Large intestine (tissue), 3 donors: ENCODE measurements at regions not wholly inside any gene's neighbourhood (a gene's known extent, or its start where the extent isn't known, plus 50 kb on each side); places are given as distances from the start of the nearest gene placed in this dataset.
"Not testable (repeated sequence)": the region's sequence is repeated elsewhere in the genome, so short reads cannot be mapped to it uniquely, and the experiment has no call there.

Experiments
- DNase-seq, 2 donors: peaks; one replicate each; pipeline versions ENCODE4 v3.0.0 to v3.0.0-alpha.2; 2013
- H3K27ac ChIP-seq: one replicate; pipeline ENCODE4 v1.5.1; 2013; ENCODE audit warnings: low read length
- H3K27me3 ChIP-seq: 2 replicates; pipeline ENCODE4 v1.6.1; 2013; ENCODE audit warnings: low read length; ENCODE audit not compliant: control insufficient read depth, insufficient read depth
- H3K36me3 ChIP-seq: 2 replicates; pipeline ENCODE4 v1.6.1; 2013; ENCODE audit warnings: low read length; ENCODE audit not compliant: control insufficient read depth, insufficient read depth
- H3K4me1 ChIP-seq: one replicate; pipeline ENCODE4 v1.6.1; 2013; ENCODE audit warnings: low read length; ENCODE audit not compliant: control insufficient read depth, insufficient read depth
- H3K4me3 ChIP-seq: one replicate; pipeline ENCODE4 v1.5.1; 2013; ENCODE audit warnings: low read length
- H3K9me3 ChIP-seq: one replicate; pipeline ENCODE4 v1.6.1; 2013; ENCODE audit warnings: mild to moderate bottlenecking, low read depth, low read length, moderate library complexity; ENCODE audit not compliant: control insufficient read depth
- WGBS: methylation state at CpG from one replicate; pipeline ENCODE4 v1.1.5; 2013; ENCODE audit warnings: low lambda C conversion rate; ENCODE audit not compliant: insufficient coverage; 5-methylcytosine and 5-hydroxymethylcytosine counted together

- DNase-seq, H3K4me1 ChIP-seq: not testable (repeated sequence)
- no CpG with 5 or more reads among the region's 12 CpGs for WGBS
Measured at GRCh38 chr4:3601108-3601690, 69.0 kb upstream of the LRPAP1 start.

DNA sequence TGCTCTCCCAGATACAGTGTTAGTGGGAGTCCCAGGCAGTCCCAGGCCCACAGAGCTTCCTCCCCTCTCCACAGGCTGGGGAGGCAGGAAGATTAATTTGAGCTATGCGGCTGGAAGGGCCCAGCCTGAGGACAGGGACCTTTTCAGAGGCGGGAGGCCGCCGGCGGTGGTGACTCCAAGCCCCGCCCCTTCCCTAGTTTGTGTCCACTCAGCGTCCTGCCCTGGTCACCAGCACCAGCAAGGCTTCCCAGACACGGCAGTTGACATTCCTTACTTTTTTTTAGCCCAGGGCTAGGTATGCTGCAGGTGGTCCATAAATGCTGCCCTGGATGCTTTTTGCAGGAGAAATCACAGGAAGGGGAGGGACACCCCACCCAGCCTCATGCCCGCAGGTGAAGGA, 67.7 kb upstream of the LRPAP1 start:
- Histone ChIP-seq H3K27ac (no peak overlapping the region), H3K9me3 (peaks cover 3% of the 10 kb centered on the region), H3K4me1 (no peaks in the 10 kb centered on the region), H3K36me3 (no peaks in the 10 kb centered on the region), H3K4me3 (no peak overlapping the region), H3K27me3 (no peaks in the 10 kb centered on the region)
- no peak for DNase-seq
- WGBS = no CpG with 5 or more reads among the region's 9 CpGs

More at GRCh38 chr4:3601108-3601690, 69.0 kb upstream of the LRPAP1 start:
- H3K27ac ChIP-seq, H3K9me3 ChIP-seq, H3K27me3 ChIP-seq, H3K4me3 ChIP-seq, H3K36me3 ChIP-seq: not testable (repeated sequence)

DNA sequence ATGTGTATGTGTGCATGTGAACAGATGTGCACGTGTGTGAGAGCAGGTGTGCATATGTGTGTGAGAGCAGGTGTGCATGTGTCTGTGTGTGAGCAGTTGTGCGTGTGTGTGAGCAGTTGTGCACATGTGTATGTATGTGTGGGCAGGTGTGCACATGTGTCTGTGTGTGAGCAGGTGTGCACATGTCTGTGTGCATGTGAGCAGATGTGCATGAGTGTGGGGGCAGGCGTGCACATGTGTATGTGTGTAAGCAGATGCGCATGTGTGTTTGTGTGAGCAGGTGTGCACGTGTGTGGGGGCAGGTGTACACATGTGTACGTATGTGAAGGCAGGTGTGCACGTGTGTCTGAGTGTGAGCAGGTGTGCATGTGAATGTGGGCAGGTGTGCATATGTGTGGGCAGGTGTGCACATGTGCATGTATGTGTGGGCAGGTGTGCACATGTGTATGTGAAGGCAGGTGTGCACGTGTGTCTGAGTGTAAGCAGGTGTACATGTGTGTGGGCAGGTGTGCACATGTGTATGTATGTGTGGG, 66.5 kb upstream of the LRPAP1 start:
- DNase-seq = no peak
- WGBS = no CpG with 5 or more reads among the region's 8 CpGs

DNA sequence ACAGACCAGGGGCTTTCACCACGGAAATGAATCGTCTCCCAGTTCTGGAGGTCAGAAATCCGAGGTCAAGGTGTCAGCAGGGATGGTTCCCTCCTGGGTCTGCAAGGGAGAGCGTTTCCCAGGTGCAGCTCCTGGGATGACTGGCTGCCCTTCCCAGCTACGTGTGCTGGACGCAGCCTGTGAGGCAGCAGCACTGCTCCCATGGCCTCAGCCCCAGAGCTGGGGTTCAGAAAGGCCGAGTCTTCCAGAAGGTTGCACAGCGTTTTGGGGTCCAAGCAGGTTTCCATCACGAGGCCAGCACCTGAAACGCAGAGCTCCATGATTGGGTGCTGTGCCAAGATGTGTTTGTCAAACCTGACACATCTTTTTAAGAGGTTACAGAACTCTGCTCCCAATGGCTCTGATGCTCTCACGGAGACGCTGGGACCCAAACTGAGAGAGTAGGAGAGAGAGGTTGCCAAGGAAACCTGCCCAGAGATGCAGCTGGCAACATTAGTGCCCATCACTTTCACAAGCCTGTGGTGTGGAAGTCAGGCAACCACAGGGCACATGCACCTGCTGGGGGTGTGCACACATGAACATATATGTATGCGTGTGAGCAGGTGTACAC, 65.8 kb upstream of the LRPAP1 start:
- DNase-seq, H3K4me1 ChIP-seq, H3K27me3 ChIP-seq, H3K4me3 ChIP-seq, H3K36me3 ChIP-seq, H3K9me3 ChIP-seq, H3K27ac ChIP-seq: not testable (repeated sequence)
- no CpG with 5 or more reads among the region's 13 CpGs for WGBS

More for the DNA sequence above, 66.5 kb upstream of the LRPAP1 start:
- Histone ChIP-seq H3K36me3 (no peaks in the 10 kb centered on the region), H3K9me3 (peaks cover 3% of the 10 kb centered on the region), H3K4me1 (no peaks in the 10 kb centered on the region), H3K4me3 (no peak overlapping the region), H3K27ac (no peak overlapping the region), H3K27me3 (no peaks in the 10 kb centered on the region)

DNA sequence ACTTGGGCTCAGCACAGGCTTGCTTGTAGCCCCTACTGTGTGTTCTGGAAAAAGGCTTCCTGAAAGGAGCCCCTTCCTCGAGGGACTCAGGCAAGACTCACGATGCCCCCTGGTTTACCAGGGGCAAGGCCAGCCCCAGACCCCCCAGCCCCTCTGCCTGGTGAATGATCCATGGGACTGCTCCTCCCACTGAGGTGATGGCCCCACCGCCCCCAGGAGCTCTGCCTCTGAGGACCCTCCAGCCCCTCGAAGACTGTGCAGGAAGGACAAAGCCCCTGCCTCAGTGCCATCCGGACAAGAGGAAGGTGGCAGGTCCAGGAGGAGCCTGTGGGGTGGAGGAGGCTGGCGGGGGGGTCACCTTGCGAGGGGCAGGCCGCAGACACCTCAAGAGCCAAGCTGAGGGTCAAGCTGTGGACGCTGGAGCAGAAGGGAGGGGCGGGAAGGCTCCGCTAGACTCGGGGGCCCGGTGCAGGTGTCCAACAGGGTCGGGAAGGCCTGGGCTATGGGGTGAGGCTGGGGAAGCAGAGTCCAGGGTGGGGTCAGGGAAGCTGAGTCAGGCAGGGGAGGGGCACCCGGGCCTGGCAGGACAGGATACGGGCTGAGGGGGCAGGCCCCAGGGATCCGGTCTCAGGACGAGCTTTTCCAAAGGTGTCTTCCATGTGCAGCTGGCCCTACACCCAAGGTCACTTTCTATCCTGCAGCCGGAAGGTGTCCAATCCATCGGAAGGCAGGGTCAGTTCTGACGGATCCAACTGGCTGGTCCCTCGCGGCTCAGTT, 64.9 kb upstream of the LRPAP1 start:
- H3K27me3 ChIP-seq, H3K36me3 ChIP-seq, H3K4me3 ChIP-seq, H3K9me3 ChIP-seq, H3K27ac ChIP-seq, H3K4me1 ChIP-seq, DNase-seq: not testable (repeated sequence)
- WGBS = no CpG with 5 or more reads among the region's 23 CpGs

DNA sequence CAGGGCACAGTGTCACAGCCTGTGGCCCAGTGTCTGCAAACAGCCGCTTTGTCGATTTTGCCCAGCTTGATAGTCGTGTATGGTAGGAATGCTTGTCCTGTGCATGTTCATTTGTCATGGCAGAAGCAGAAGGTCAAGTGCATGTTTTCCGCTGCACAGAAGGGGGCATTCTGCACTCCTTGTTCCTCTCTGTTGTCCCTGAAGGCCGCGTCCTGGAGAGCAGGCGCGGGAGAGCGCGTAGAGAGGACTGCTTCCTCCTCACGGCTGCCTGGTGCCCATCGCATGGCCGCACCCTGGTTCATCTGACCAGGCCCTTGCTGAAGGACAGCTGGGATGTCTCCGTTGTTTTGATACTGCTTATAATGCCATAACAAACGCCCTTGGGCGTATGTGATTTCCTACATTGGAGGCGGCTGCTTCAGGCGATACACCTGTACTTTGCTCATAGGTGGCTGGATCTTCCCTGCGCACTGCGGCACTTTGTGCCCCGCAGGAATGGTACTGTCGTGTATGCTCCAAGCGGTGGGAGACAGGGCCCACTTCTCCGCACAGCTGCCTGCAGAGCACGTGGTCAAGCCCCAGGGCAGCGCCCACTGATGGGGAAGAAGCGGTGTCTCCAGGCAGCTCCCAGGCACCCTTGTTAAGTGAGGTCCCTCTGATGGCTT, 63.5 kb upstream of the LRPAP1 start:
- H3K36me3 ChIP-seq, DNase-seq, H3K27me3 ChIP-seq, H3K9me3 ChIP-seq, H3K27ac ChIP-seq, H3K4me3 ChIP-seq, H3K4me1 ChIP-seq: not testable (repeated sequence)
- WGBS = no CpG with 5 or more reads among the region's 27 CpGs

- H3K9me3 ChIP-seq, DNase-seq: not testable (repeated sequence)
Measured at GRCh38 chr4:3594751-3595150, 62.5 kb upstream of the LRPAP1 start.

DNA sequence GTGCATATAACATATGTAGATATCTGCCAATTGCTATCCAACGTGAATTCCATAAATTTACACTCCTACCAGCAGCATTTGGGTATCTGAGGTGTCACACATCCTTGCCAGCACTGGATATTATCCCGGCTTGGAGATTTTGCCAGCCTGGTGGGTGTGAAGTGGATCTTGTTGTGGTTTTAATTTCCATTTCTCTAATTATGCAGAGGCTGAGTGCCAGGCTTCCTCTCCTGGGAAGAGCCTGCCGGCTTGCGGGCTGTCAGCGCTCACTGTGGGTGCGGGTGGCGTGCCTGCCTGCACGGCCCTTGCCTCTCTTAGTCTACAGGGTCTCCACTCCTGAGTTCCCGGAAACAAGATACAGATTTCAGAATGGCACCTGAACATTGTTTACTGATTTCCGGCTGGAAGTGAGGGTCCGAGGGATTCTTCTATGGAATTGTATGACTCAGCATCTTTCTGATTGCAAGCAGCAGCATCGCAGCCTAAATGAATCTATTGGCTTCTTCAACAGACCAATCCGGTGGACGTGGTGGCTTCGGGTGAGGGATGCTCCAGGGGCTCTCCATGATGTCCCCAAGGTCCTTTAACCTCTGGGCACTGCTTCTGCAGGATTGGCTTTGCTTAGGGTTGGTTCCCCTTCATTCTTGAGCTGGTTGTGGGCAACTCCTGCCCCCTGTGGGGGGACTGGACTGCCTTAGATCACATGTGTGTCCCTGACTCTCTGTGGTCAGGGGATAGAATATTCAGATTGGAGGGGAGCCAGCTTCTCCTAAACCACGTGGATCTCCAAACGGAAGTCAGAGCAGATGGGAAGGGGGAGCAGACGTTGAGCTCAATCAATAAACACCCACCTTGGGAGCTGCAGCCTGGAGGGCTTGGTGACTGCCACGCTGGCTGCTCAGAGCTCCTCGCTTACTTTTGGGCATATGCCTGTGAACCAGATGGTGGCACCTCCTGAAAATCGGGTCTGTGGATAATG, 58.0 kb upstream of the LRPAP1 start:
- not testable (repeated sequence) for DNase-seq, H3K9me3 ChIP-seq, H3K36me3 ChIP-seq, H3K27ac ChIP-seq, H3K27me3 ChIP-seq, H3K4me3 ChIP-seq, H3K4me1 ChIP-seq
- no CpG with 5 or more reads among the region's 21 CpGs for WGBS

More at GRCh38 chr4:3594751-3595150, 62.5 kb upstream of the LRPAP1 start:
- H3K4me1 ChIP-seq, H3K36me3 ChIP-seq, H3K4me3 ChIP-seq, H3K27ac ChIP-seq, H3K27me3 ChIP-seq: not testable (repeated sequence)
- no CpG with 5 or more reads among the region's 9 CpGs for WGBS

DNA sequence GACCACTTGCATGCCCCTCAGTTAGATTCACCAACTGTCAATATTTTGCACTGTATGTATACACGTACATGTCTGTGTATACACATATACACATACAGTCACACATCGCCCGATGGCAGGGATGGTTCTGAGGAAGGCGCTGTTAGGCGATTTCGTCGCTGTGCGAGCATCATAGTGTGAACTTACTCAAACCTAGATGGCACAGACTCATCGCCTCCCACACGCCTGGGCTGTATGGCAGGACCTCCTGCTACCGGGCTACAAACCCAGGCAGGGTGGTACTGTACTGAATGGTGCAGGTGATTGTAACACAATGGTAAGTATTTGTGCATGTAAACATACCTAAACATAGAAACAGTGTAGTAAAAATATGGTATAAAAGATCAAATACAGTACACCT, 57.2 kb upstream of the LRPAP1 start:
- not testable (repeated sequence) for H3K27ac ChIP-seq, H3K4me3 ChIP-seq, DNase-seq, H3K4me1 ChIP-seq, H3K27me3 ChIP-seq, H3K9me3 ChIP-seq, H3K36me3 ChIP-seq
- no CpG with 5 or more reads among the region's 11 CpGs for WGBS
